Small intestine (tissue), 7 donors: ENCODE measurements at regions not wholly inside any gene's neighbourhood (a gene's known extent, or its start where the extent isn't known, plus 50 kb on each side); places are given as distances from the start of the nearest gene placed in this dataset.

ENCODE experiments used
- DNase-seq, 2 donors: peaks; one replicate each; pipeline versions ENCODE4 v3.0.0 to v3.0.0-alpha.2; 2013
- FAIRE-seq: peaks from 2 replicates; lab custom pipeline; 2012; peaks lifted over from hg19 to GRCh38; lab: Jason Lieb, UNC
- H3K27ac ChIP-seq, 3 donors: one replicate each; pipeline ENCODE4 v1.5.1; 2013; ENCODE audit warnings: low read length in 2 of 3, mild to moderate bottlenecking in 2 of 3, control low read depth in 1 of 3, inconsistent platforms in 1 of 3, low read depth in 1 of 3, moderate library complexity in 1 of 3
- H3K27me3 ChIP-seq, 3 donors: one replicate each; pipeline ENCODE4 v1.6.1; 2013; ENCODE audit warnings: low read length in 3 of 3, inconsistent platforms in 1 of 3; ENCODE audit not compliant: control insufficient read depth in 3 of 3, insufficient read depth in 3 of 3
- H3K36me3 ChIP-seq, 3 donors: one replicate each; pipeline ENCODE4 v1.6.1; 2013; ENCODE audit warnings: low read length in 3 of 3, inconsistent platforms in 1 of 3, low read depth in 1 of 3, mild to moderate bottlenecking in 1 of 3, moderate library complexity in 1 of 3; ENCODE audit not compliant: control insufficient read depth in 3 of 3, insufficient read depth in 2 of 3
- H3K4me1 ChIP-seq, 3 donors: one replicate each; pipeline ENCODE4 v1.6.1; 2013; ENCODE audit warnings: low read length in 2 of 3, inconsistent platforms in 1 of 3, low read depth in 1 of 3, mild to moderate bottlenecking in 1 of 3, moderate library complexity in 1 of 3; ENCODE audit not compliant: control insufficient read depth in 3 of 3, insufficient read depth in 2 of 3
- H3K4me3 ChIP-seq, 3 donors: one replicate each; pipeline ENCODE4 v1.5.1; 2013; ENCODE audit warnings: low read length in 3 of 3, control low read depth in 1 of 3, inconsistent platforms in 1 of 3, low read depth in 1 of 3, mild to moderate bottlenecking in 1 of 3, moderate library complexity in 1 of 3
- H3K9me3 ChIP-seq, 2 donors: one replicate each; pipeline ENCODE4 v1.6.1; 2013; ENCODE audit warnings: low read depth in 1 of 2, low read length in 1 of 2; ENCODE audit not compliant: control insufficient read depth in 2 of 2, insufficient read depth in 1 of 2
- WGBS, 3 donors: extraction: QIAGEN DNeasy Blood & Tissue Kit; methylation state at CpG; one replicate each; pipeline ENCODE4 v1.1.7; 2013; 5-methylcytosine and 5-hydroxymethylcytosine counted together
- donor health status: healthy with polysubstance abuse.
- donor health status: control.
- donor health status: control.
- donor health status: Bipolar disorder and iron deficiency.
- donor health status: healthy.

- H3K4me1 ChIP-seq = peaks cover 0 to 7% (median 0%) of the 10 kb centered on the region in 3 donors
- H3K27me3 ChIP-seq = no peaks in the 10 kb centered on the region
Observed at GRCh38 chr16:18045356-18045755, 291.2 kb downstream of the NPIPA8 start.

GRCh38 chr16:18041864-18042834 lies 294.4 kb downstream of the NPIPA8 start:
- Histone ChIP-seq H3K9me3 (no peaks in the 10 kb centered on the region), H3K27ac (no peak overlapping the region), H3K36me3 (no peaks in the 10 kb centered on the region), H3K4me1 (peaks cover 0 to 5% (median 0%) of the 10 kb centered on the region in 3 donors), H3K27me3 (no peaks in the 10 kb centered on the region), H3K4me3 (no peak overlapping the region)
- 28 to 49% (median 34%) methylated on average over 8 of the region's 8 CpGs for WGBS, 3 donors
- FAIRE-seq (no peak), DNase-seq (peak; percentile 60 to 64)

More at GRCh38 chr16:18045356-18045755, 291.2 kb downstream of the NPIPA8 start:
- H3K4me3 ChIP-seq = no peak overlapping the region
- H3K27ac ChIP-seq = no peak overlapping the region
- H3K9me3 ChIP-seq = no peaks in the 10 kb centered on the region
- H3K36me3 ChIP-seq = no peaks in the 10 kb centered on the region
- FAIRE-seq (no peak), DNase-seq (no peak)
- WGBS, 3 donors = 72 to 87% (median 79%) methylated on average over 6 of the region's 6 CpGs

- FAIRE-seq (no peak), DNase-seq (no peak)
- Histone ChIP-seq H3K4me3 (no peak overlapping the region), H3K4me1 (peaks cover 0 to 5% (median 0%) of the 10 kb centered on the region in 3 donors), H3K27me3 (no peaks in the 10 kb centered on the region), H3K36me3 (no peaks in the 10 kb centered on the region), H3K9me3 (no peaks in the 10 kb centered on the region), H3K27ac (no peak overlapping the region)
- WGBS, 3 donors = 79% methylated on average over 3 of the region's 3 CpGs
Observed at GRCh38 chr16:18039931-18040330, 296.6 kb downstream of the NPIPA8 start.

- no peaks in the 10 kb centered on the region for H3K27me3 ChIP-seq
- H3K36me3 ChIP-seq = no peaks in the 10 kb centered on the region
- H3K9me3 ChIP-seq = no peaks in the 10 kb centered on the region
- FAIRE-seq = no peak
- no peak overlapping the region for H3K4me3 ChIP-seq
- no peak overlapping the region for H3K27ac ChIP-seq
- peaks cover 0 to 3% (median 0%) of the 10 kb centered on the region in 3 donors for H3K4me1 ChIP-seq
- WGBS, 3 donors = 85 to 100% (median 88%) methylated on average over 1 of the region's 1 CpG
- no peak for DNase-seq
Observed at GRCh38 chr16:18037051-18037450, 299.5 kb downstream of the NPIPA8 start.

- FAIRE-seq (no peak), DNase-seq (no peak)
- H3K4me3 ChIP-seq = no peak overlapping the region
- no peaks in the 10 kb centered on the region for H3K9me3 ChIP-seq
- H3K27ac ChIP-seq = no peak overlapping the region
- no peaks in the 10 kb centered on the region for H3K36me3 ChIP-seq
- no peaks in the 10 kb centered on the region for H3K4me1 ChIP-seq
- 49 to 54% (median 53%) methylated on average over 6 of the region's 6 CpGs for WGBS, 3 donors
- H3K27me3 ChIP-seq = no peaks in the 10 kb centered on the region
Observed at GRCh38 chr16:18024611-18025010, 311.9 kb downstream of the NPIPA8 start.

GRCh38 chr16:18018376-18018775 lies 318.2 kb downstream of the NPIPA8 start:
- no peak for FAIRE-seq
- 65 to 83% (median 76%) methylated on average over 4 of the region's 4 CpGs for WGBS, 3 donors
- Histone ChIP-seq H3K27me3 (no peaks in the 10 kb centered on the region), H3K27ac (no peak overlapping the region), H3K9me3 (no peaks in the 10 kb centered on the region), H3K4me1 (no peaks in the 10 kb centered on the region), H3K4me3 (no peak overlapping the region), H3K36me3 (no peaks in the 10 kb centered on the region)
- DNase-seq = no peak

- no peaks in the 10 kb centered on the region for H3K4me1 ChIP-seq
- no peak for FAIRE-seq
- H3K27ac ChIP-seq = no peak overlapping the region
- no peaks in the 10 kb centered on the region for H3K9me3 ChIP-seq
- no peak overlapping the region for H3K4me3 ChIP-seq
- 68 to 80% (median 76%) methylated on average over 4 of the region's 4 CpGs for WGBS, 3 donors
- no peak for DNase-seq
- no peaks in the 10 kb centered on the region for H3K36me3 ChIP-seq
- no peaks in the 10 kb centered on the region for H3K27me3 ChIP-seq
Observed at GRCh38 chr16:18013863-18014262, 322.7 kb downstream of the NPIPA8 start.

GRCh38 chr16:18008356-18008755 lies 328.2 kb downstream of the NPIPA8 start:
- FAIRE-seq = no peak
- 88 to 93% (median 90%) methylated on average over 5 of the region's 5 CpGs for WGBS, 3 donors

More at GRCh38 chr16:18008356-18008755, 328.2 kb downstream of the NPIPA8 start:
- Histone ChIP-seq H3K27ac (no peak overlapping the region), H3K9me3 (no peaks in the 10 kb centered on the region), H3K36me3 (no peaks in the 10 kb centered on the region), H3K27me3 (no peaks in the 10 kb centered on the region), H3K4me3 (no peak overlapping the region), H3K4me1 (no peaks in the 10 kb centered on the region)
- no peak for DNase-seq
